ENCODE measurements at regions not wholly inside any gene's neighbourhood (a gene's known extent, or its start where the extent isn't known, plus 50 kb on each side); places are given as distances from the start of the nearest gene placed in this dataset.

GRCh38 chr20:8972963-8973705, 95.8 kb upstream of the PLCB4 start:
- no peak overlapping the region for H3K27ac Mint-ChIP-seq
- no peaks in the 10 kb centered on the region for H3K27me3 Mint-ChIP-seq (ENCODE audit: insufficient read depth, low read depth)
- Histone ChIP-seq H3K27me3 (no peaks in the 10 kb centered on the region), H3K4me3 (no peak overlapping the region), H3K36me3 (no peaks in the 10 kb centered on the region), H3K4me1 (peaks cover 3% of the 10 kb centered on the region), H3F3A (ENCODE audit: low read depth) (no peaks in the 10 kb centered on the region), H2AFZ (replicated peaks) (no peak overlapping the region), H3K4me2 (no peak overlapping the region), H3K9ac (no peak overlapping the region), H3K9me3 (ENCODE audit: low read depth) (no peaks in the 10 kb centered on the region), H4K20me1 (ENCODE audit: low read depth) (no peaks in the 10 kb centered on the region), H3K27ac (no peak overlapping the region), H3K79me2 (ENCODE audit: low read depth) (no peaks in the 10 kb centered on the region)
- TF ChIP-seq EZH2phosphoT487 (IDR thresholded peaks at IDR 0.05) (no peak), EZH2 (IDR thresholded peaks at IDR 0.05) (no peak)
- TF ChIP-seq, protein P1, sequence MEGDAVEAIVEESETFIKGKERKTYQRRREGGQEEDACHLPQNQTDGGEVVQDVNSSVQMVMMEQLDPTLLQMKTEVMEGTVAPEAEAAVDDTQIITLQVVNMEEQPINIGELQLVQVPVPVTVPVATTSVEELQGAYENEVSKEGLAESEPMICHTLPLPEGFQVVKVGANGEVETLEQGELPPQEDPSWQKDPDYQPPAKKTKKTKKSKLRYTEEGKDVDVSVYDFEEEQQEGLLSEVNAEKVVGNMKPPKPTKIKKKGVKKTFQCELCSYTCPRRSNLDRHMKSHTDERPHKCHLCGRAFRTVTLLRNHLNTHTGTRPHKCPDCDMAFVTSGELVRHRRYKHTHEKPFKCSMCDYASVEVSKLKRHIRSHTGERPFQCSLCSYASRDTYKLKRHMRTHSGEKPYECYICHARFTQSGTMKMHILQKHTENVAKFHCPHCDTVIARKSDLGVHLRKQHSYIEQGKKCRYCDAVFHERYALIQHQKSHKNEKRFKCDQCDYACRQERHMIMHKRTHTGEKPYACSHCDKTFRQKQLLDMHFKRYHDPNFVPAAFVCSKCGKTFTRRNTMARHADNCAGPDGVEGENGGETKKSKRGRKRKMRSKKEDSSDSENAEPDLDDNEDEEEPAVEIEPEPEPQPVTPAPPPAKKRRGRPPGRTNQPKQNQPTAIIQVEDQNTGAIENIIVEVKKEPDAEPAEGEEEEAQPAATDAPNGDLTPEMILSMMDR (IDR thresholded peaks at IDR 0.05): no peak
- no peak overlapping the region for H3K4me3 Mint-ChIP-seq
- no peaks in the 10 kb centered on the region for H3K4me1 Mint-ChIP-seq
- no peaks in the 10 kb centered on the region for H3K36me3 Mint-ChIP-seq
- H3K9me3 Mint-ChIP-seq: peaks cover 5% of the 10 kb centered on the region
- DNase-seq (ENCODE audit: low spot score): no peak

- TF ChIP-seq EZH2 (IDR thresholded peaks at IDR 0.05): no peak
- Histone ChIP-seq H2AFZ (replicated peaks) (no peak overlapping the region), H3K36me3 (no peaks in the 10 kb centered on the region), H3K27me3 (no peaks in the 10 kb centered on the region), H3K4me1 (peaks cover 3% of the 10 kb centered on the region), H3K9me3 (ENCODE audit: low read depth) (no peaks in the 10 kb centered on the region), H3K4me2 (no peak overlapping the region), H3F3A (ENCODE audit: low read depth) (no peaks in the 10 kb centered on the region), H3K4me3 (no peak overlapping the region), H3K9ac (no peak overlapping the region), H3K27ac (no peak overlapping the region), H4K20me1 (ENCODE audit: low read depth) (no peaks in the 10 kb centered on the region), H3K79me2 (ENCODE audit: low read depth) (no peaks in the 10 kb centered on the region)
- Mint-ChIP-seq H3K9me3 (no peaks in the 10 kb centered on the region), H3K4me1 (no peaks in the 10 kb centered on the region), H3K4me3 (no peak overlapping the region), H3K36me3 (no peaks in the 10 kb centered on the region), H3K27me3 (ENCODE audit: insufficient read depth, low read depth) (no peaks in the 10 kb centered on the region), H3K27ac (no peak overlapping the region)
- DNase-seq (ENCODE audit: low spot score): no peak
Measured at GRCh38 chr20:8974009-8974708, 94.7 kb upstream of the PLCB4 start.

GRCh38 chr20:8981482-8981881, 87.4 kb upstream of the PLCB4 start:
- Histone ChIP-seq H3K79me2 (ENCODE audit: low read depth) (no peaks in the 10 kb centered on the region), H4K20me1 (ENCODE audit: low read depth) (no peaks in the 10 kb centered on the region), H3F3A (ENCODE audit: low read depth) (no peaks in the 10 kb centered on the region), H3K36me3 (no peaks in the 10 kb centered on the region), H3K4me2 (no peak overlapping the region), H3K4me1 (no peaks in the 10 kb centered on the region), H3K27me3 (no peaks in the 10 kb centered on the region), H2AFZ (replicated peaks) (no peak overlapping the region), H3K9me3 (ENCODE audit: low read depth) (no peaks in the 10 kb centered on the region), H3K4me3 (no peak overlapping the region), H3K9ac (no peak overlapping the region), H3K27ac (no peak overlapping the region)
- Mint-ChIP-seq H3K4me3 (no peak overlapping the region), H3K4me1 (peaks cover 4% of the 10 kb centered on the region), H3K27me3 (ENCODE audit: insufficient read depth, low read depth) (peaks cover 3% of the 10 kb centered on the region), H3K9me3 (no peaks in the 10 kb centered on the region), H3K27ac (no peak overlapping the region), H3K36me3 (no peaks in the 10 kb centered on the region)
- no peak for DNase-seq (ENCODE audit: low spot score)
- TF ChIP-seq EZH2 (IDR thresholded peaks at IDR 0.05): no peak
- TF ChIP-seq, protein P1 (IDR thresholded peaks at IDR 0.05): no peak
- no peak for TF ChIP-seq EZH2phosphoT487 (IDR thresholded peaks at IDR 0.05)

Measured in neural progenitor cell (in vitro differentiated cells).